Activated naive CD4-positive, alpha-beta T cell treated with anti-CD3 and anti-CD28 coated beads, Interleukin-2, amount 50 U/mL, for 24 hours (primary cell): ENCODE measurements at regions not wholly inside any gene's neighbourhood (a gene's known extent, or its start where the extent isn't known, plus 50 kb on each side); places are given as distances from the start of the nearest gene placed in this dataset.

Source experiments
- H3K27ac Mint-ChIP-seq: one replicate; pipeline ENCODE4 v1.8.0; 2021; ENCODE audit warnings: mild to moderate bottlenecking, mixed read lengths
- H3K27me3 Mint-ChIP-seq: one replicate; pipeline ENCODE4 v1.8.0; 2021; ENCODE audit warnings: mixed read lengths
- H3K36me3 Mint-ChIP-seq: one replicate; pipeline ENCODE4 v1.8.0; 2021; ENCODE audit warnings: mixed read lengths
- H3K4me1 Mint-ChIP-seq: one replicate; pipeline ENCODE4 v1.8.0; 2021; ENCODE audit warnings: mixed read lengths
- H3K4me3 Mint-ChIP-seq: one replicate; pipeline ENCODE4 v1.8.0; 2021; ENCODE audit warnings: mild to moderate bottlenecking, mixed read lengths
- H3K9me3 Mint-ChIP-seq: one replicate; pipeline ENCODE4 v1.8.0; 2021; ENCODE audit warnings: mixed read lengths

GRCh38 chr6:165939047-165939446 is 228.6 kb downstream of the TBXT start:
- no peak overlapping the region for H3K4me3 Mint-ChIP-seq
- H3K27ac Mint-ChIP-seq, result no peak overlapping the region
- peaks cover 13% of the 10 kb centered on the region for H3K9me3 Mint-ChIP-seq
- peaks cover 17% of the 10 kb centered on the region for H3K27me3 Mint-ChIP-seq
- no peaks in the 10 kb centered on the region for H3K36me3 Mint-ChIP-seq
- H3K4me1 Mint-ChIP-seq, result no peaks in the 10 kb centered on the region

- Mint-ChIP-seq H3K4me1 (no peaks in the 10 kb centered on the region), H3K36me3 (no peaks in the 10 kb centered on the region), H3K4me3 (no peak overlapping the region), H3K9me3 (peaks cover 13% of the 10 kb centered on the region), H3K27ac (no peak overlapping the region), H3K27me3 (peaks cover 20% of the 10 kb centered on the region)
These were observed 229.9 kb downstream of the TBXT start for GRCh38 chr6:165937564-165938358.

- no peak overlapping the region for H3K4me3 Mint-ChIP-seq
- no peaks in the 10 kb centered on the region for H3K36me3 Mint-ChIP-seq
- peaks cover 20% of the 10 kb centered on the region for H3K27me3 Mint-ChIP-seq
- H3K9me3 Mint-ChIP-seq, result peaks cover 13% of the 10 kb centered on the region
- H3K4me1 Mint-ChIP-seq, result no peaks in the 10 kb centered on the region
- H3K27ac Mint-ChIP-seq, result no peak overlapping the region
These were observed 231.0 kb downstream of the TBXT start for GRCh38 chr6:165936660-165937059.

GRCh38 chr6:165936096-165936495 is 231.6 kb downstream of the TBXT start:
- H3K9me3 Mint-ChIP-seq, result peaks cover 13% of the 10 kb centered on the region
- no peaks in the 10 kb centered on the region for H3K36me3 Mint-ChIP-seq
- H3K27me3 Mint-ChIP-seq, result peaks cover 20% of the 10 kb centered on the region
- no peaks in the 10 kb centered on the region for H3K4me1 Mint-ChIP-seq
- no peak overlapping the region for H3K27ac Mint-ChIP-seq
- no peak overlapping the region for H3K4me3 Mint-ChIP-seq

- H3K4me1 Mint-ChIP-seq, result no peaks in the 10 kb centered on the region
- H3K4me3 Mint-ChIP-seq, result no peak overlapping the region
- H3K36me3 Mint-ChIP-seq, result no peaks in the 10 kb centered on the region
- H3K27ac Mint-ChIP-seq, result no peak overlapping the region
- peaks cover 13% of the 10 kb centered on the region for H3K9me3 Mint-ChIP-seq
- H3K27me3 Mint-ChIP-seq, result peaks cover 20% of the 10 kb centered on the region
These were observed 236.0 kb downstream of the TBXT start for GRCh38 chr6:165931675-165932074.

GRCh38 chr6:165930668-165931214 is 236.9 kb downstream of the TBXT start:
- no peaks in the 10 kb centered on the region for H3K36me3 Mint-ChIP-seq
- H3K27ac Mint-ChIP-seq, result no peak overlapping the region
- H3K4me3 Mint-ChIP-seq, result no peak overlapping the region
- peaks cover 5% of the 10 kb centered on the region for H3K9me3 Mint-ChIP-seq
- peaks cover 13% of the 10 kb centered on the region for H3K27me3 Mint-ChIP-seq
- H3K4me1 Mint-ChIP-seq, result no peaks in the 10 kb centered on the region

GRCh38 chr6:165929607-165930006 is 238.0 kb downstream of the TBXT start:
- no peaks in the 10 kb centered on the region for H3K9me3 Mint-ChIP-seq
- no peak overlapping the region for H3K27ac Mint-ChIP-seq
- no peaks in the 10 kb centered on the region for H3K4me1 Mint-ChIP-seq
- no peaks in the 10 kb centered on the region for H3K36me3 Mint-ChIP-seq
- peaks cover 4% of the 10 kb centered on the region for H3K27me3 Mint-ChIP-seq
- no peak overlapping the region for H3K4me3 Mint-ChIP-seq

GRCh38 chr6:165926378-165926777 is 241.3 kb downstream of the TBXT start:
- Mint-ChIP-seq H3K27ac (no peak overlapping the region), H3K9me3 (no peaks in the 10 kb centered on the region), H3K4me1 (no peaks in the 10 kb centered on the region), H3K36me3 (no peaks in the 10 kb centered on the region), H3K27me3 (peaks cover 4% of the 10 kb centered on the region), H3K4me3 (no peak overlapping the region)

- no peak overlapping the region for H3K4me3 Mint-ChIP-seq
- H3K27ac Mint-ChIP-seq, result no peak overlapping the region
These were observed 242.0 kb downstream of the TBXT start for GRCh38 chr6:165925474-165926156.

GRCh38 chr6:165922309-165922794 is 245.3 kb downstream of the TBXT start:
- Mint-ChIP-seq H3K4me3 (no peak overlapping the region), H3K4me1 (no peaks in the 10 kb centered on the region), H3K36me3 (no peaks in the 10 kb centered on the region), H3K27me3 (peaks cover 6% of the 10 kb centered on the region), H3K9me3 (no peaks in the 10 kb centered on the region), H3K27ac (no peak overlapping the region)

More at GRCh38 chr6:165925474-165926156, 242.0 kb downstream of the TBXT start:
- Mint-ChIP-seq H3K36me3 (no peaks in the 10 kb centered on the region), H3K4me1 (no peaks in the 10 kb centered on the region), H3K9me3 (no peaks in the 10 kb centered on the region), H3K27me3 (peaks cover 5% of the 10 kb centered on the region)

- H3K4me1 Mint-ChIP-seq, result no peaks in the 10 kb centered on the region
- no peaks in the 10 kb centered on the region for H3K36me3 Mint-ChIP-seq
- no peak overlapping the region for H3K4me3 Mint-ChIP-seq
- no peaks in the 10 kb centered on the region for H3K9me3 Mint-ChIP-seq
- H3K27me3 Mint-ChIP-seq, result peaks cover 6% of the 10 kb centered on the region
- no peak overlapping the region for H3K27ac Mint-ChIP-seq
These were observed 246.6 kb downstream of the TBXT start for GRCh38 chr6:165920896-165921671.

- peaks cover 6% of the 10 kb centered on the region for H3K27me3 Mint-ChIP-seq
- no peak overlapping the region for H3K4me3 Mint-ChIP-seq
- no peak overlapping the region for H3K27ac Mint-ChIP-seq
These were observed 250.1 kb downstream of the TBXT start for GRCh38 chr6:165917576-165917975.

GRCh38 chr6:165915022-165915770 is 252.2 kb upstream of the PDE10A start:
- Mint-ChIP-seq H3K27me3 (peaks cover 1% of the 10 kb centered on the region), H3K36me3 (no peaks in the 10 kb centered on the region), H3K4me3 (no peak overlapping the region), H3K4me1 (no peaks in the 10 kb centered on the region), H3K27ac (no peak overlapping the region), H3K9me3 (no peaks in the 10 kb centered on the region)

More at GRCh38 chr6:165917576-165917975, 250.1 kb downstream of the TBXT start:
- Mint-ChIP-seq H3K9me3 (no peaks in the 10 kb centered on the region), H3K4me1 (no peaks in the 10 kb centered on the region), H3K36me3 (no peaks in the 10 kb centered on the region)

- Mint-ChIP-seq H3K4me1 (no peaks in the 10 kb centered on the region), H3K36me3 (no peaks in the 10 kb centered on the region), H3K4me3 (no peak overlapping the region), H3K27ac (no peak overlapping the region), H3K9me3 (no peaks in the 10 kb centered on the region), H3K27me3 (no peaks in the 10 kb centered on the region)
These were observed 250.9 kb upstream of the PDE10A start for GRCh38 chr6:165913676-165914570.
